ENCODE measurements at regions not wholly inside any gene's neighbourhood (a gene's known extent, or its start where the extent isn't known, plus 50 kb on each side); places are given as distances from the start of the nearest gene placed in this dataset.

- H3K27ac ChIP-seq = no peak overlapping the region
- no peaks in the 10 kb centered on the region for H3K36me3 ChIP-seq
- H3K27me3 ChIP-seq = no peaks in the 10 kb centered on the region
- no peaks in the 10 kb centered on the region for H3K9me3 ChIP-seq
- intact Hi-C loops (cut with DNase I) = no loop called here
- H3K4me1 ChIP-seq = no peaks in the 10 kb centered on the region
- DNase-seq (ENCODE audit: low spot score in 2 of 2) = no peak
- no peak overlapping the region for H3K4me3 ChIP-seq
- no peak for TF ChIP-seq CTCF (IDR thresholded peaks at IDR 0.05)
Observed at GRCh38 chr12:76704693-76705092, 59.2 kb upstream of the ZDHHC17 start.

GRCh38 chr12:76706101-76706500, 57.8 kb upstream of the ZDHHC17 start:
- H3K4me1 ChIP-seq = no peaks in the 10 kb centered on the region
- intact Hi-C loops (cut with DNase I) = no loop called here

GRCh38 chr12:76706761-76707160, 57.2 kb upstream of the ZDHHC17 start:
- Histone ChIP-seq H3K9me3 (no peaks in the 10 kb centered on the region), H3K27ac (no peak overlapping the region), H3K4me3 (no peak overlapping the region), H3K4me1 (no peaks in the 10 kb centered on the region), H3K27me3 (no peaks in the 10 kb centered on the region), H3K36me3 (no peaks in the 10 kb centered on the region)
- no peak for DNase-seq (ENCODE audit: low spot score in 2 of 2)
- no peak for TF ChIP-seq CTCF (IDR thresholded peaks at IDR 0.05)
- intact Hi-C loops (cut with DNase I) = no loop called here

More at GRCh38 chr12:76706101-76706500, 57.8 kb upstream of the ZDHHC17 start:
- no peak for TF ChIP-seq CTCF (IDR thresholded peaks at IDR 0.05)
- Histone ChIP-seq H3K27me3 (no peaks in the 10 kb centered on the region), H3K27ac (no peak overlapping the region), H3K36me3 (no peaks in the 10 kb centered on the region), H3K4me3 (no peak overlapping the region), H3K9me3 (no peaks in the 10 kb centered on the region)
- no peak for DNase-seq (ENCODE audit: low spot score in 2 of 2)

- intact Hi-C loops (cut with DNase I) = no loop called here
- Histone ChIP-seq H3K4me3 (no peak overlapping the region), H3K27ac (no peak overlapping the region), H3K36me3 (no peaks in the 10 kb centered on the region), H3K27me3 (no peaks in the 10 kb centered on the region), H3K4me1 (no peaks in the 10 kb centered on the region), H3K9me3 (no peaks in the 10 kb centered on the region)
- TF ChIP-seq CTCF (IDR thresholded peaks at IDR 0.05) = no peak
- DNase-seq (ENCODE audit: low spot score in 2 of 2) = no peak
Observed at GRCh38 chr12:76707772-76708171, 56.1 kb upstream of the ZDHHC17 start.

- no peaks in the 10 kb centered on the region for H3K36me3 ChIP-seq
- H3K4me3 ChIP-seq = no peak overlapping the region
- TF ChIP-seq CTCF (IDR thresholded peaks at IDR 0.05) = no peak
- no peak overlapping the region for H3K27ac ChIP-seq
- intact Hi-C loops (cut with DNase I) = no loop called here
- no peaks in the 10 kb centered on the region for H3K9me3 ChIP-seq
- H3K4me1 ChIP-seq = no peaks in the 10 kb centered on the region
- DNase-seq (ENCODE audit: low spot score in 2 of 2) = no peak
- no peaks in the 10 kb centered on the region for H3K27me3 ChIP-seq
Observed at GRCh38 chr12:76708296-76708695, 55.6 kb upstream of the ZDHHC17 start.

GRCh38 chr12:76711241-76711640, 52.7 kb upstream of the ZDHHC17 start:
- Histone ChIP-seq H3K4me1 (no peaks in the 10 kb centered on the region), H3K4me3 (no peak overlapping the region), H3K9me3 (no peaks in the 10 kb centered on the region), H3K27me3 (no peaks in the 10 kb centered on the region), H3K27ac (no peak overlapping the region), H3K36me3 (no peaks in the 10 kb centered on the region)
- intact Hi-C loops (cut with DNase I) = no loop called here
- DNase-seq (ENCODE audit: low spot score in 2 of 2) = no peak
- no peak for TF ChIP-seq CTCF (IDR thresholded peaks at IDR 0.05)

Data from ascending aorta (tissue), 2 donors.